ENCODE measurements at regions not wholly inside any gene's neighbourhood (a gene's known extent, or its start where the extent isn't known, plus 50 kb on each side); places are given as distances from the start of the nearest gene placed in this dataset.

- DNase-seq (ENCODE audit: low read depth in 2 of 3, low spot score in 2 of 3): no peak
Measured at GRCh38 chr6:93083337-93084230, 335.8 kb downstream of the EPHA7 start.

GRCh38 chr6:93081901-93082300, 337.5 kb downstream of the EPHA7 start:
- no peak for DNase-seq (ENCODE audit: low read depth in 2 of 3, low spot score in 2 of 3)

GRCh38 chr6:93079061-93079460, 340.3 kb downstream of the EPHA7 start:
- no peak for DNase-seq (ENCODE audit: low read depth in 2 of 3, low spot score in 2 of 3)

DNA sequence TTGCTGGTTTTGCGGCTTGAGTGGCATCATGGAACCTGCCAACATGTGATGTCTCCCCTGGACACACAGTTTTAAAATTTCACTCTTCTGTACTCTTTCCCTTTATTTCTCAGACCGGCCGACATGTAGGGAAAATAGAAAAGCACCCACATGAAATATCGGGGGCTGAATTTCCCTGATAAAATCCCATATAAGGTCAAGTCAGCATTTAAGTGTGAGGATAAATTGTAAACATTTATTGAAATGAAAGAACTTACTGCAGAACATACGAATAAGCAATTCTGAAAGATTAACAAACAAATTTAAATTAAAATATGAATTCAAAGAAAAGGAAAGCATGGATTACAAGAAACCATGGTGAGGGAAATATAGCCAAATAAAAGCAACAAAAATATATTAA, 345.5 kb downstream of the EPHA7 start:
- no peak for DNase-seq (ENCODE audit: low read depth in 2 of 3, low spot score in 2 of 3)

DNA sequence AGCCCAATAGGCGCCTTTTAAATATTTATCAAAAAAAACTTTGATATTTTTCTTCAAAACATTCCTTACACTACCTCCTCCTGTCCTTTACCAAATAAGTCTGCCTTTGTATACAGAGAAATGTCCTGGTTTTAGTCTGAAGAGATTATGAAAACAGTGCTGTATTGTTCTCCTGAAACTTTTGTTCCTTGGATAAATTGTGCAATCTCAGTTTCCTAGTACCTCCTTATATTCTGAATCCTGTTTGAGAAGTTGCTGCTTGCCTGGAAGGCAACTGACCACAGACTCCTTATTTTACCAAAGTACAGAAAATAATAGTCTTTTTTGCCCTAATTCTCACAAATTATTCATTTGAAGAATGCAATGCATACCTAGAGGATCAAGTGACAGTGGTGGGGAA, 349.5 kb downstream of the EPHA7 start:
- DNase-seq (ENCODE audit: low read depth in 2 of 3, low spot score in 2 of 3): no peak

GRCh38 chr6:93059911-93060310, 359.4 kb downstream of the EPHA7 start:
- DNase-seq (ENCODE audit: low read depth in 2 of 3, low spot score in 2 of 3): no peak

GRCh38 chr6:93057584-93057983, 361.8 kb downstream of the EPHA7 start:
- no peak for DNase-seq (ENCODE audit: low read depth in 2 of 3, low spot score in 2 of 3)

DNA sequence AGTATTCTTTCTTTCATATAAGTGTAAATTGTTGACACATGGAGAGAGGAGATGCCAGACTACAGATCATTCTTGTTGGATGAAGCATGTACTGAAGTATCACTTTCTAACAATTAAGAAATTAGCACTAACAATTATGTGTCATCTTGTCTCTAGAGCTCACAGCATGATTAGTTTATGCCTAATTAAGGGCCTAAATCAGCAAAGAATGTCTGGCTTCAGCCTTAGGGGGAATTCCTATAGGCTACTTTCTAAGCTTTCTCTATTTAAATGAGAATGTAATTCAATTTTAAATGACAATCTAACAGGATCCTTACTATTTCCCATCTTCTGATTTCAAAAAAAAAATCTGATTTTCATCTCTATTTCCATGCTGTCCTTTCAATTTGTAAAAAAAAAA, 371.0 kb downstream of the EPHA7 start:
- no peak for DNase-seq (ENCODE audit: low read depth in 2 of 3, low spot score in 2 of 3)

DNA sequence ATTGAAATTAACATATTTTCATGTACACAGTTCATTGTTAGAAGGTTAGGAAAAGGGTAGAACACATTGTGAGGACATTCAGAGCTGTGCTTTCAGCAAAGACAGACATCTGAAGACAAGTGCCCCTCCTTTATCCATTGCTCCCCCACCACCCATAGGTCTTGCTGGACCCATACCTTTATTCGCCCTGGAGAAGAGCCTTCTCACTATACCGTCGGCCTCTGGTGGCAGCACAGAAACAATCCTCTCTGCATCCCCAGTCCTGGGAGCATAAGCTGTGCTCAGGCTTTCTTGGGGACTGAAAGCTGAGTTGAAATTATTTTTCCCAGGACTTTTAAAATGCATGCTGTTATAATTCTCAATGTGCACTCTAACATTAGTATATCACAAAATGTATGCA, 372.3 kb downstream of the EPHA7 start:
- no peak for DNase-seq (ENCODE audit: low read depth in 2 of 3, low spot score in 2 of 3)

- DNase-seq (ENCODE audit: low read depth in 2 of 3, low spot score in 2 of 3): no peak
Measured at GRCh38 chr6:93045156-93045555, 374.2 kb downstream of the EPHA7 start.

DNA sequence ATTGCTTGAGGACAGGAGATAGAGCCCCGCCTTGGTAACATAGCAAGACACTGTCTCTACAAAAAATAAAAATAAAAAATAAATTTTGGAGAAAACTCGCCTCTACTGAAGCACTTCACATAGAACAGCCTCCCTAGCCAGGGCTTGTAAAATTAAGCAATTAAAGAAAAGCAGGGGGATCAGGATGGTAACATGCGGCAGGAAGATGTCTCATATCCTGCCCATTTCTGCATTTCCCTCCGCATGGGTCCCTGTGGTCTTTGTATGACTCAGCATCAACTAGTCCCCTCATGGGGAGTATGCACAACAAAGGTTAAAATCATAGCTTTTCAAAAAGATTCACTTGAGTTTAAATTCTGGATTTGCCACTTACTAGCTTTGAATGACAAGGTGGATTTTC, 379.0 kb downstream of the EPHA7 start:
- DNase-seq (ENCODE audit: low read depth in 2 of 3, low spot score in 2 of 3): peak in 2 of 3 donors; percentile 87 to 91

GRCh38 chr6:93036835-93037234, 382.5 kb downstream of the EPHA7 start:
- DNase-seq (ENCODE audit: low read depth in 2 of 3, low spot score in 2 of 3): peak in 2 of 3 donors; percentile 8 to 26

DNA sequence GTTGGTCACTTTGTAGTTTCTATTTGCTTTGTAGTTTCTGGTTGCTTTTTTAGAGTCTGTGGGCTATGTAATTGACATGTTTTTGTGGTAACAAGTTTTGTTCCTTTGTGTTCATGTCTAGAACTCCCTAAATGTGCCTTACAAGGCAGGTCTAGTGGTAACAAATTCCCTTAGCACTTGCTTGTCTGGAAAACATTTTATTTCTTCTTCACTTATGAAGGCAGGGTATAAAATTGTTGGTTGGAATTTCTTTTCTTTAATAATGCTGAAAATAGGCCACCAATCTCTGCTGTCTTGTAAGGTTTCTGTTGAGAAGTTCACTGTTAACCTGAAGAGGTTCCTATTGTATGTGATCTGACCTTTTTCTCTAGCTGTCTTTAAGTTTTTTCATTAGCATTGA, 383.6 kb downstream of the EPHA7 start:
- no peak for DNase-seq (ENCODE audit: low read depth in 2 of 3, low spot score in 2 of 3)

DNA sequence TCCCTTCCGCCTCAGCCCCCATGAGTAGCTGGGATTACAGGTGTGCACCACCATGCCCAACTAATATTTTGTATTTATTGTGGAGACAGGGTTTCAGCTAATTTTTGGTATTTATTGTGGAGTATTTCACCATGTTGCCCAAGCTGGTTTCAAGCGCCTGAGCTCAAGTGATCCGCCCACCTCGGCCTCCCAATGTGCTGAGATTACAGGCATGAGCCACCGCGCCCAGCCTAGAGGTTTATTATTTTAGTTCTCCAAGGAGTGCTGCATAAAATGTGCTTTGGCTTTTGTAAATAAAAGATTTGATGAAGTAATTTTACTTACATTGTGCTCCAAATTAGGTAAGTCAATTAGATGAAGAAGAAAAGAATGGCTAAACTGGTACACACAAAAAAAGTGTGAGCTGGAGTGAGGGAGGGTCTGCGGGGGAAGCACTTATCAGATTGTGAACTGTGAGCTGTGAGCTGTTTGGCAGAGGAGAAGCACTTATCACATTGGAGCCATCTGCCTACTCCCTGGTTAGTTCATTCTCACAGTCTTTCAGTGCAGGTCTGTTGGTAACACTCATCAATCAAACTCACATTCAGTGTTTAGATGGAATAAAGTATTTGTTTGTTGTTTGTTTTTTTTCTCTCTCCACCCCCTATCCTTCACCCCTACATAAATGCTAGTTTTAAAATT, 398.0 kb downstream of the EPHA7 start:
- no peak for DNase-seq (ENCODE audit: low read depth in 2 of 3, low spot score in 2 of 3)

DNA sequence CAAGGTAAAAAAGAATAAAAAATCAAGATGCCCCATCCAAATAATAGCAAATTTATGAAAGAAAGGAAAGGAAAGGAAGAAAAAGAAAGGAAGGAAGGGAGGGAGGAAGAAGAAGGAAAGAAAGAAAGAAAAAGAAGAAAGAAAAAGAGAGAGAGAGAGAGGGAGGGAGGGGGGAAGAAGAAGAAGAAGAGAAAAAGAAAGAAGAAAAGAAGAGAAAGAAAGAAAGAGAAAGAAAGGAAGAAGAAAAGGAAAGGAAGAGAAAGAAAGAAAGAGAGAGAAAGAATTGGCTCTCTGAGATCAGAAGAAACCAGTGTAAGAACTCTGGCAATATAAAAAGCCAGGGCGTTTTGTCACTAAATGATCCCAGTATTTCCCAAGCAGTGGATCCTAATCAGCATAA, 401.7 kb downstream of the EPHA7 start:
- no peak for DNase-seq (ENCODE audit: low read depth in 2 of 3, low spot score in 2 of 3)

GRCh38 chr6:93017213-93017612, 402.1 kb downstream of the EPHA7 start:
- DNase-seq (ENCODE audit: low read depth in 2 of 3, low spot score in 2 of 3): no peak

- DNase-seq (ENCODE audit: low read depth in 2 of 3, low spot score in 2 of 3): no peak
Measured at GRCh38 chr6:93013054-93013453, 406.3 kb downstream of the EPHA7 start.

DNA sequence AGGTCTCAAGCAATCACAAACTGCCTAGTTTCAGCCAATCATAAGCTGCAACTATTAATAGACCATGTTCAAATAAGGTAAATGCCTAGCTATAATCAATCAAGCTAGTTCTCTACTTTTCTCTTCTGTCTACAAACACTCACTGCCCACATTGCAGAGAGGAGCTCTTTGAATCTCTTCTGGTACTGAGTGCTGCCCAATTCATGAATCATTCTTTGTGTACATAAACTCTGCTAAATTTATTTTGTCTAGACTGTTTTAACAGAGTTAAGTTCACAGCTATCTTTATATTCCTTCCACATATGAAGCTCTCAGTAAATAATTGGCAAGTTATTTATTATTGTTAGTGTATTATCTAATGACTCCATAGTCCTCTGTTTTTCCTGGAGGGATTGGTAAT, 411.0 kb downstream of the EPHA7 start:
- DNase-seq (ENCODE audit: low read depth in 2 of 3, low spot score in 2 of 3): no peak

DNA sequence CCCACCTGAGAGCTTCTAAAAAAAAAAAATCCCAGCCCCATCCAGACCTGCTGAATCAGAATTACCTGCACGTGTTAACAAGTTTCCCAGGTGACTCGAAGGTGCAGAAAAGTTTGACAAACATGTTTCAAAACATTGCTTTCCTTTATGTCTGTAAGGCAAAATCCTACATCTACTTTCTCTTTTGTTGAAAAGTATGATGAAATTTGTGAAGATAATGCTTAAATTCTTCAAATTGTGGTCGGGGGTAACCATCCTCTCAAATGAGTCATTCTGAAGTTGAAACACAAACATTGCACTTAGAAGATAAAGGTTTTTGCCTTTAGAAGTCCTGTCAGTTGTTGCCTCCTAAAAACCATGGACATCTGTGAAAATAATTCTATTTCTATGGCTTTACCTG, 429.7 kb downstream of the EPHA7 start:
- no peak for DNase-seq (ENCODE audit: low read depth in 2 of 3, low spot score in 2 of 3)

- no peak for DNase-seq (ENCODE audit: low read depth in 2 of 3, low spot score in 2 of 3)
Measured at GRCh38 chr6:92979281-92979680, 440.1 kb downstream of the EPHA7 start.

- no peak for DNase-seq (ENCODE audit: low read depth in 2 of 3, low spot score in 2 of 3)
Measured at GRCh38 chr6:92977018-92977417, 442.3 kb downstream of the EPHA7 start.

GRCh38 chr6:92967362-92967761, 452.0 kb downstream of the EPHA7 start:
- DNase-seq (ENCODE audit: low read depth in 2 of 3, low spot score in 2 of 3): no peak
